SK-N-SH treated with all-trans-retinoic acid at 6 μM for 48 hours (cell line): ENCODE measurements at regions not wholly inside any gene's neighbourhood (a gene's known extent, or its start where the extent isn't known, plus 50 kb on each side); places are given as distances from the start of the nearest gene placed in this dataset.

Experiments
- ATAC-seq: fragments of 200-7000 bp; cut with Tn5 transposase; 3 replicates; pipeline ENCODE4 v1.9.1; 2020; ENCODE audit warnings: mild to moderate bottlenecking, moderate library complexity
- ARNTL ChIP-seq: fragments of 450-650 bp; formaldehyde crosslinking; IDR thresholded peaks from 2 replicates; pipeline ENCODE4 v1.5.0; 2020; ENCODE audit warnings: low read depth, mild to moderate bottlenecking, moderate library complexity, borderline replicate concordance
- BACH2 ChIP-seq: fragments of 250-450 bp; sonication (Bioruptor Pico); IDR thresholded peaks from 2 replicates; pipeline ENCODE4 v1.9.0; 2021; ENCODE audit warnings: mild to moderate bottlenecking, borderline replicate concordance
- ESRRG ChIP-seq: fragments of 250-450 bp; sonication (Bioruptor Pico); IDR thresholded peaks from 2 replicates; pipeline ENCODE4 v1.6.1; 2021; ENCODE audit warnings: mild to moderate bottlenecking
- GLIS3 ChIP-seq: fragments of 250-450 bp; sonication (Bioruptor Pico); IDR thresholded peaks from 2 replicates; pipeline ENCODE4 v1.5.0; 2020; ENCODE audit warnings: mild to moderate bottlenecking, moderate library complexity
- ISL1 ChIP-seq: fragments of 250-450 bp; sonication (Bioruptor Pico); IDR thresholded peaks from 2 replicates; pipeline ENCODE4 v2.1.2; 2022; ENCODE audit warnings: mild to moderate bottlenecking, moderate library complexity
- OSR1 ChIP-seq: fragments of 250-450 bp; sonication (Bioruptor Pico); IDR thresholded peaks from 2 replicates; pipeline ENCODE4 v1.8.0; 2022; ENCODE audit warnings: moderate library complexity, mild to moderate bottlenecking, inconsistent platforms
- RARB ChIP-seq: fragments of 250-450 bp; sonication (Bioruptor Pico); IDR thresholded peaks from 2 replicates; pipeline ENCODE4 v1.8.0; 2021; ENCODE audit warnings: mild to moderate bottlenecking, moderate library complexity
- TCF4 ChIP-seq: fragments of 250-450 bp; sonication (Bioruptor Pico); IDR thresholded peaks from 2 replicates; pipeline ENCODE4 v1.8.0; 2021; ENCODE audit warnings: mild to moderate bottlenecking, moderate library complexity, borderline replicate concordance
- TOX ChIP-seq: fragments of 250-450 bp; sonication (Bioruptor Pico); IDR thresholded peaks from 2 replicates; pipeline ENCODE4 v1.8.0; 2021; ENCODE audit warnings: mild to moderate bottlenecking, moderate library complexity, borderline replicate concordance
- ZC3H10 ChIP-seq: fragments of 250-450 bp; sonication (Bioruptor Pico); IDR thresholded peaks from 2 replicates; pipeline ENCODE4 v1.5.1; 2021; ENCODE audit warnings: mild to moderate bottlenecking, moderate library complexity
- ZFP3 ChIP-seq: fragments of 250-450 bp; sonication (Bioruptor Pico); IDR thresholded peaks from 2 replicates; pipeline ENCODE4 v1.5.0; 2020; ENCODE audit warnings: mild to moderate bottlenecking, moderate library complexity
- ZFP30 ChIP-seq: fragments of 450-650 bp; formaldehyde crosslinking; IDR thresholded peaks from 2 replicates; pipeline ENCODE4 v1.5.0; 2022; ENCODE audit warnings: mild to moderate bottlenecking, moderate library complexity
- ZNF565 ChIP-seq: fragments of 450-650 bp; formaldehyde crosslinking; conservative IDR thresholded peaks from 2 replicates; pipeline ENCODE4 v1.5.0; 2020; ENCODE audit warnings: low read depth, mild to moderate bottlenecking, moderate library complexity
- ZNF70 ChIP-seq: fragments of 450-650 bp; formaldehyde crosslinking; IDR thresholded peaks from 2 replicates; pipeline ENCODE4 v1.5.0; 2020; ENCODE audit warnings: mild to moderate bottlenecking, moderate library complexity
- ZNF8 ChIP-seq: fragments of 450-650 bp; formaldehyde crosslinking; IDR thresholded peaks from 2 replicates; pipeline ENCODE4 v1.5.0; 2020; ENCODE audit warnings: mild to moderate bottlenecking, moderate library complexity
- TF ChIP-seq, protein P1 (sequence below): fragments of 250-450 bp; sonication (Bioruptor Pico); IDR thresholded peaks from 2 replicates; pipeline ENCODE4 v1.8.0; 2020; ENCODE audit warnings: mild to moderate bottlenecking, moderate library complexity, borderline replicate concordance
- TF ChIP-seq, protein P2 (sequence below): fragments of 250-450 bp; sonication (Bioruptor Pico); IDR thresholded peaks from 2 replicates; pipeline ENCODE4 v1.5.1; 2020; ENCODE audit warnings: low read depth, mild to moderate bottlenecking, moderate library complexity
- TF ChIP-seq, protein P3 (sequence below): fragments of 250-450 bp; sonication (Bioruptor Pico); IDR thresholded peaks from 2 replicates; pipeline ENCODE4 v1.8.0; 2021; ENCODE audit warnings: low read depth, mild to moderate bottlenecking, moderate library complexity, borderline replicate concordance
- TF ChIP-seq, protein P4 (sequence below): fragments of 250-450 bp; sonication (Bioruptor Pico); IDR thresholded peaks from 2 replicates; pipeline ENCODE4 v1.5.1; 2021; ENCODE audit warnings: mild to moderate bottlenecking, moderate library complexity
- TF ChIP-seq, protein P5 (sequence below): fragments of 250-450 bp; sonication (Bioruptor Pico); IDR thresholded peaks from 2 replicates; pipeline ENCODE4 v1.5.0; 2020; ENCODE audit warnings: mild to moderate bottlenecking, moderate library complexity

DNA sequence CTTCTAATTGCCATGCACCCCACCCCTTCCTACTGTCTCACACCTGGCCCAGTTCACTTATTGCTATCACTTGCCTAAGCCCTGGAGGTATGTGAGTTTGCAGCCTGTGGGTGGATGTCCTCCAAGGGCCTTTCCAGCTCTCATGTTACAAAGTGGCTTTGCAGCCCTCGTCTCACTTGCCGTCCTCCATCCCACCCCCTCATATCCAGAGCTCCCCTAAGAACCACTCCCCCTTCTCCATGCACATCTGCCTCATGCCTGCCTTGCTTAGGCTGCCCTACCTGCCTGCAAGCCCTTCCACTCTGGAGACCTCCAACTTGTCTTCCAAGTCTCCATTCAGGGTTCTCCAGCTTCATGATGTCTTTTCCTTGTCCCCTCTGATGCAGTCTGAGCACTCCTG is 119.4 kb upstream of the NLRP1 start:
- ATAC-seq, result no peak
- TF ChIP-seq, protein P1, sequence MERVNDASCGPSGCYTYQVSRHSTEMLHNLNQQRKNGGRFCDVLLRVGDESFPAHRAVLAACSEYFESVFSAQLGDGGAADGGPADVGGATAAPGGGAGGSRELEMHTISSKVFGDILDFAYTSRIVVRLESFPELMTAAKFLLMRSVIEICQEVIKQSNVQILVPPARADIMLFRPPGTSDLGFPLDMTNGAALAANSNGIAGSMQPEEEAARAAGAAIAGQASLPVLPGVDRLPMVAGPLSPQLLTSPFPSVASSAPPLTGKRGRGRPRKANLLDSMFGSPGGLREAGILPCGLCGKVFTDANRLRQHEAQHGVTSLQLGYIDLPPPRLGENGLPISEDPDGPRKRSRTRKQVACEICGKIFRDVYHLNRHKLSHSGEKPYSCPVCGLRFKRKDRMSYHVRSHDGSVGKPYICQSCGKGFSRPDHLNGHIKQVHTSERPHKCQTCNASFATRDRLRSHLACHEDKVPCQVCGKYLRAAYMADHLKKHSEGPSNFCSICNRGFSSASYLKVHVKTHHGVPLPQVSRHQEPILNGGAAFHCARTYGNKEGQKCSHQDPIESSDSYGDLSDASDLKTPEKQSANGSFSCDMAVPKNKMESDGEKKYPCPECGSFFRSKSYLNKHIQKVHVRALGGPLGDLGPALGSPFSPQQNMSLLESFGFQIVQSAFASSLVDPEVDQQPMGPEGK, result no peak
- no peak for TF ChIP-seq OSR1 (CRISPR knock-in tag)
- TF ChIP-seq, protein P2, sequence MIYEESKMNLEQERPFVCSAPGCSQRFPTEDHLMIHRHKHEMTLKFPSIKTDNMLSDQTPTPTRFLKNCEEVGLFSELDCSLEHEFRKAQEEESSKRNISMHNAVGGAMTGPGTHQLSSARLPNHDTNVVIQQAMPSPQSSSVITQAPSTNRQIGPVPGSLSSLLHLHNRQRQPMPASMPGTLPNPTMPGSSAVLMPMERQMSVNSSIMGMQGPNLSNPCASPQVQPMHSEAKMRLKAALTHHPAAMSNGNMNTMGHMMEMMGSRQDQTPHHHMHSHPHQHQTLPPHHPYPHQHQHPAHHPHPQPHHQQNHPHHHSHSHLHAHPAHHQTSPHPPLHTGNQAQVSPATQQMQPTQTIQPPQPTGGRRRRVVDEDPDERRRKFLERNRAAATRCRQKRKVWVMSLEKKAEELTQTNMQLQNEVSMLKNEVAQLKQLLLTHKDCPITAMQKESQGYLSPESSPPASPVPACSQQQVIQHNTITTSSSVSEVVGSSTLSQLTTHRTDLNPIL, result no peak
- TF ChIP-seq ZNF565 (CRISPR knock-in tag), result no peak
- no peak for TF ChIP-seq ISL1 (CRISPR knock-in tag)
- TF ChIP-seq ZNF70 (CRISPR knock-in tag), result no peak

DNA sequence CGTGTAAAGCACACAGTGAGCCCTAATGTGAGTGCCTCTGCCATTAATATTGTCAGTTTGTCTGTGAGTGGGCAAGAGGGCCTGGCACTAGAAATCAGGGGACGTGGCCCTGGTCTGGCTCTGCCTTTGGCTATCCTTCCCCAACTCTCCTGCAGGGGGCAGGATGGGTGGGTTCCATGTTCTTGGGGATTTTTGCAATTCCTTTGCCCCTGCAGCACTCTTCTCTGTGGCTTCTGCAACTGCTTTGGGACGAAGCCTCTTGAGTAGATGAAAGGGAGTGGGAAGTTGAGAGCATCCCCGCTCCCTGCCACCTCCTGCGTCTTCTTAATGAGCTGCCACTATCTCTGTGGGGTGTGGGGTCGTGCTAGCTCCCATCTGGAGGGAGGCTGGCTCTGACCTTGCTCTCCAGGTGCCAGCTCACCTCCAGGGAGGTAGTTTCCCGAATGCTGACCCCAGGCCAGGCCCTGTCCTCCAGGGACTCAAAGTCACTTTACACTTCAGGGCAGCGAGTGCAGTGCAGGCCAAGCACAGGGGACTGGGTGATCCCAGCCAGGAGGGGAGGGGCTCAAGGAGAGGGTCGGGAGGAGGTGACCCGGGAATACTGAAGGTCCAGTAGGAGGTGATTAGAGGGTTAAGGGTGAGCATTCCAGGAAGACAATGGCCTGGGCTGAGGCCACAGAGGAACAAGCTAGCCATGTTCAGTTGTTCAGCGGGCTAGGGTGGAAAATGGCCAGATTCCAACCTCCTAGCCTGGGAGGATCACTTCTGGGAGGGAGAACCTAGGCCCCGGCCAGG is 121.0 kb upstream of the NLRP1 start:
- TF ChIP-seq BACH2 (CRISPR knock-in tag), result no peak
- no peak for TF ChIP-seq TCF4 (CRISPR knock-in tag)
- TF ChIP-seq ZNF8, result no peak
- TF ChIP-seq, protein P3, sequence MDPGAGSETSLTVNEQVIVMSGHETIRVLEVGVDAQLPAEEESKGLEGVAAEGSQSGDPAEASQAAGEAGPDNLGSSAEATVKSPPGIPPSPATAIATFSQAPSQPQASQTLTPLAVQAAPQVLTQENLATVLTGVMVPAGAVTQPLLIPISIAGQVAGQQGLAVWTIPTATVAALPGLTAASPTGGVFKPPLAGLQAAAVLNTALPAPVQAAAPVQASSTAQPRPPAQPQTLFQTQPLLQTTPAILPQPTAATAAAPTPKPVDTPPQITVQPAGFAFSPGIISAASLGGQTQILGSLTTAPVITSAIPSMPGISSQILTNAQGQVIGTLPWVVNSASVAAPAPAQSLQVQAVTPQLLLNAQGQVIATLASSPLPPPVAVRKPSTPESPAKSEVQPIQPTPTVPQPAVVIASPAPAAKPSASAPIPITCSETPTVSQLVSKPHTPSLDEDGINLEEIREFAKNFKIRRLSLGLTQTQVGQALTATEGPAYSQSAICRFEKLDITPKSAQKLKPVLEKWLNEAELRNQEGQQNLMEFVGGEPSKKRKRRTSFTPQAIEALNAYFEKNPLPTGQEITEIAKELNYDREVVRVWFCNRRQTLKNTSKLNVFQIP (CRISPR knock-in tag), result no peak
- no peak for TF ChIP-seq ZFP30 (CRISPR knock-in tag)
- TF ChIP-seq ZNF565 (CRISPR knock-in tag), result no peak
- TF ChIP-seq, protein P2, result no peak
- TF ChIP-seq, protein P4, sequence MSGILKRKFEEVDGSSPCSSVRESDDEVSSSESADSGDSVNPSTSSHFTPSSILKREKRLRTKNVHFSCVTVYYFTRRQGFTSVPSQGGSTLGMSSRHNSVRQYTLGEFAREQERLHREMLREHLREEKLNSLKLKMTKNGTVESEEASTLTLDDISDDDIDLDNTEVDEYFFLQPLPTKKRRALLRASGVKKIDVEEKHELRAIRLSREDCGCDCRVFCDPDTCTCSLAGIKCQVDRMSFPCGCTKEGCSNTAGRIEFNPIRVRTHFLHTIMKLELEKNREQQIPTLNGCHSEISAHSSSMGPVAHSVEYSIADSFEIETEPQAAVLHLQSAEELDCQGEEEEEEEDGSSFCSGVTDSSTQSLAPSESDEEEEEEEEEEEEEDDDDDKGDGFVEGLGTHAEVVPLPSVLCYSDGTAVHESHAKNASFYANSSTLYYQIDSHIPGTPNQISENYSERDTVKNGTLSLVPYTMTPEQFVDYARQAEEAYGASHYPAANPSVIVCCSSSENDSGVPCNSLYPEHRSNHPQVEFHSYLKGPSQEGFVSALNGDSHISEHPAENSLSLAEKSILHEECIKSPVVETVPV (CRISPR knock-in tag), result no peak
- no peak for TF ChIP-seq ARNTL (CRISPR knock-in tag)
- TF ChIP-seq, protein P5, sequence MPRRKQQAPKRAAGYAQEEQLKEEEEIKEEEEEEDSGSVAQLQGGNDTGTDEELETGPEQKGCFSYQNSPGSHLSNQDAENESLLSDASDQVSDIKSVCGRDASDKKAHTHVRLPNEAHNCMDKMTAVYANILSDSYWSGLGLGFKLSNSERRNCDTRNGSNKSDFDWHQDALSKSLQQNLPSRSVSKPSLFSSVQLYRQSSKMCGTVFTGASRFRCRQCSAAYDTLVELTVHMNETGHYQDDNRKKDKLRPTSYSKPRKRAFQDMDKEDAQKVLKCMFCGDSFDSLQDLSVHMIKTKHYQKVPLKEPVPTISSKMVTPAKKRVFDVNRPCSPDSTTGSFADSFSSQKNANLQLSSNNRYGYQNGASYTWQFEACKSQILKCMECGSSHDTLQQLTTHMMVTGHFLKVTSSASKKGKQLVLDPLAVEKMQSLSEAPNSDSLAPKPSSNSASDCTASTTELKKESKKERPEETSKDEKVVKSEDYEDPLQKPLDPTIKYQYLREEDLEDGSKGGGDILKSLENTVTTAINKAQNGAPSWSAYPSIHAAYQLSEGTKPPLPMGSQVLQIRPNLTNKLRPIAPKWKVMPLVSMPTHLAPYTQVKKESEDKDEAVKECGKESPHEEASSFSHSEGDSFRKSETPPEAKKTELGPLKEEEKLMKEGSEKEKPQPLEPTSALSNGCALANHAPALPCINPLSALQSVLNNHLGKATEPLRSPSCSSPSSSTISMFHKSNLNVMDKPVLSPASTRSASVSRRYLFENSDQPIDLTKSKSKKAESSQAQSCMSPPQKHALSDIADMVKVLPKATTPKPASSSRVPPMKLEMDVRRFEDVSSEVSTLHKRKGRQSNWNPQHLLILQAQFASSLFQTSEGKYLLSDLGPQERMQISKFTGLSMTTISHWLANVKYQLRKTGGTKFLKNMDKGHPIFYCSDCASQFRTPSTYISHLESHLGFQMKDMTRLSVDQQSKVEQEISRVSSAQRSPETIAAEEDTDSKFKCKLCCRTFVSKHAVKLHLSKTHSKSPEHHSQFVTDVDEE (CRISPR knock-in tag), result no peak
- no peak for TF ChIP-seq ESRRG
- TF ChIP-seq TOX (CRISPR knock-in tag), result no peak
- TF ChIP-seq, protein P1, result no peak
- no peak for TF ChIP-seq GLIS3 (CRISPR knock-in tag)
- TF ChIP-seq ZFP3 (CRISPR knock-in tag), result no peak
- TF ChIP-seq ZC3H10 (CRISPR knock-in tag), result no peak
- TF ChIP-seq ZNF70 (CRISPR knock-in tag), result no peak
- no peak for TF ChIP-seq RARB (CRISPR knock-in tag)
- TF ChIP-seq, all 23 proteins: peak for 0

More for the DNA sequence above, 121.0 kb upstream of the NLRP1 start:
- peak; percentile 53; the same call in 1 of the 3 replicates for ATAC-seq
